Glutamatergic neuron (in vitro differentiated cells): ENCODE measurements at regions not wholly inside any gene's neighbourhood (a gene's known extent, or its start where the extent isn't known, plus 50 kb on each side); places are given as distances from the start of the nearest gene placed in this dataset.
"Not testable (repeated sequence)": the region's sequence is repeated elsewhere in the genome, so short reads cannot be mapped to it uniquely, and the experiment has no call there.

Experiments used
- DNase-seq: peaks from one replicate; pipeline ENCODE4 v3.0.0; 2022
- H3K27ac Mint-ChIP-seq: one replicate; pipeline ENCODE4 v1.8.0; 2020; ENCODE audit warnings: mild to moderate bottlenecking, mixed read lengths, inconsistent platforms; ENCODE audit not compliant: unreplicated experiment
- H3K27me3 Mint-ChIP-seq: one replicate; pipeline ENCODE4 v1.8.0; 2020; ENCODE audit warnings: mild to moderate bottlenecking, moderate library complexity, mixed read lengths, inconsistent platforms; ENCODE audit not compliant: unreplicated experiment
- H3K36me3 Mint-ChIP-seq: one replicate; pipeline ENCODE4 v1.8.0; 2020; ENCODE audit warnings: mild to moderate bottlenecking, mixed read lengths, inconsistent platforms; ENCODE audit not compliant: unreplicated experiment
- H3K4me1 Mint-ChIP-seq: one replicate; pipeline ENCODE4 v1.8.0; 2020; ENCODE audit warnings: mild to moderate bottlenecking, low read depth, mixed read lengths, inconsistent platforms; ENCODE audit not compliant: unreplicated experiment
- H3K4me3 Mint-ChIP-seq: one replicate; pipeline ENCODE4 v1.8.0; 2020; ENCODE audit warnings: mild to moderate bottlenecking, mixed read lengths, inconsistent platforms; ENCODE audit not compliant: unreplicated experiment
- H3K9me3 Mint-ChIP-seq: one replicate; pipeline ENCODE4 v1.8.0; 2020; ENCODE audit warnings: mild to moderate bottlenecking, moderate library complexity, mixed read lengths, inconsistent platforms; ENCODE audit not compliant: unreplicated experiment
- TF ChIP-seq, protein P1 (sequence below): fragments of 200-600 bp; sonication (generic); IDR thresholded peaks from one replicate; pipeline ENCODE4 v1.5.0; 2021; ENCODE audit not compliant: partially characterized antibody, unreplicated experiment

- H3K27ac Mint-ChIP-seq: no peak overlapping the region
- H3K4me1 Mint-ChIP-seq: no peaks in the 10 kb centered on the region
- TF ChIP-seq, protein P1, sequence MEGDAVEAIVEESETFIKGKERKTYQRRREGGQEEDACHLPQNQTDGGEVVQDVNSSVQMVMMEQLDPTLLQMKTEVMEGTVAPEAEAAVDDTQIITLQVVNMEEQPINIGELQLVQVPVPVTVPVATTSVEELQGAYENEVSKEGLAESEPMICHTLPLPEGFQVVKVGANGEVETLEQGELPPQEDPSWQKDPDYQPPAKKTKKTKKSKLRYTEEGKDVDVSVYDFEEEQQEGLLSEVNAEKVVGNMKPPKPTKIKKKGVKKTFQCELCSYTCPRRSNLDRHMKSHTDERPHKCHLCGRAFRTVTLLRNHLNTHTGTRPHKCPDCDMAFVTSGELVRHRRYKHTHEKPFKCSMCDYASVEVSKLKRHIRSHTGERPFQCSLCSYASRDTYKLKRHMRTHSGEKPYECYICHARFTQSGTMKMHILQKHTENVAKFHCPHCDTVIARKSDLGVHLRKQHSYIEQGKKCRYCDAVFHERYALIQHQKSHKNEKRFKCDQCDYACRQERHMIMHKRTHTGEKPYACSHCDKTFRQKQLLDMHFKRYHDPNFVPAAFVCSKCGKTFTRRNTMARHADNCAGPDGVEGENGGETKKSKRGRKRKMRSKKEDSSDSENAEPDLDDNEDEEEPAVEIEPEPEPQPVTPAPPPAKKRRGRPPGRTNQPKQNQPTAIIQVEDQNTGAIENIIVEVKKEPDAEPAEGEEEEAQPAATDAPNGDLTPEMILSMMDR: no peak
- H3K9me3 Mint-ChIP-seq: no peaks in the 10 kb centered on the region
- H3K4me3 Mint-ChIP-seq: no peak overlapping the region
- no peak for DNase-seq
- peaks cover 2% of the 10 kb centered on the region for H3K27me3 Mint-ChIP-seq
- H3K36me3 Mint-ChIP-seq: peaks cover 5% of the 10 kb centered on the region
Observed at GRCh38 chr9:108039012-108039411, 549.4 kb upstream of the KLF4 start.

- DNase-seq: no peak
- peaks cover 15% of the 10 kb centered on the region for H3K36me3 Mint-ChIP-seq
- peaks cover 2% of the 10 kb centered on the region for H3K27me3 Mint-ChIP-seq
- no peak overlapping the region for H3K4me3 Mint-ChIP-seq
- H3K9me3 Mint-ChIP-seq: peaks cover 11% of the 10 kb centered on the region
- TF ChIP-seq, protein P1: no peak
- H3K27ac Mint-ChIP-seq: no peak overlapping the region
- no peaks in the 10 kb centered on the region for H3K4me1 Mint-ChIP-seq
Observed at GRCh38 chr9:108035487-108035886, 545.9 kb upstream of the KLF4 start.

DNA sequence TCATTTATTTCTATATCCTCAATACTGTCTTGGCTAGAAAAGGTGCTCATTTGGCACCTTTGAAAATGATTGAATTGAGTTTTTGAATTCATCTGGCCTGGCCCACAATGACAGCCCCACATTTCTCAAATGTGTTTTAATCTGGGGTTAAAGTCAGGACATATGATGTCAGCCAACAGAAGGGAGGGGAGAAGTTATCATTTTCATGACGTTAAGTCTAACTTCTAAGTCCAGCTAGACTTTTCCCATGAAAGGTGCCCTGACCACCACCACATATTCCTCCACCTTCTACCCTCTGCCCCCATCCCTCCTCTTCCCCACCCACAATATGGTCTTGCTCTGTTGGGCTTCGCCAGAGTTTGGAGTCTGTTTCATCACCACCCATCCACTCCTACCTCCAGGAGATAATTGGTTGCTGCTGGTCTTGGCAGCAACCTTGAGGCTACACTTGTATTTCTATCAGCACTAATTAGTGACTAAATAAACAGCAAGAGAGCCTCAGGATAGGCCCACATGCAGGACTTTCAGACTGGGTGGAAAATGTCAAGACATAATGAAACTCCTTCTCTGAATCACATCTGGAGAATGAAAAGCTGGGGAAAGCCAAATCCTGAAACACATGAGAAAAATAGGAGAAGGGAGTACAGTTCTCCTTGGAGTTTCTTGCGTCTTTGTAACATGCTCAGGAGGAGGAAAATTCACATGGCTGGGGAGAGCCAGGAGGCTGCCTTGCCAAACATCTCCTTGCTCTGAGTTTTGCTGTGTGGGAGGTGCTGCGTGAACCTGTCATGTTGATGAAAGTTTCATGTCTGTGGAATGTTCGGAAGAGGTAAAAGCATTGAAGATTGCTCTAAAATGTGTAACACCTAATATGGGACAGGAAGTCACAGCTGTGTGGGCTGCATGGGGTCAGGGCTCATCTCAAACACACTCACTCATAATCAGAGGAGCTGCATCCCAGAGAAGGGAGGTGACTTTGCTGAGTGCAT, 544.7 kb upstream of the KLF4 start:
- H3K4me3 Mint-ChIP-seq: no peak overlapping the region
- TF ChIP-seq, protein P1: no peak
- H3K27me3 Mint-ChIP-seq: peaks cover 2% of the 10 kb centered on the region
- DNase-seq: no peak
- H3K27ac Mint-ChIP-seq: no peak overlapping the region
- peaks cover 15% of the 10 kb centered on the region for H3K36me3 Mint-ChIP-seq
- H3K4me1 Mint-ChIP-seq: no peaks in the 10 kb centered on the region
- H3K9me3 Mint-ChIP-seq: peaks cover 11% of the 10 kb centered on the region

- not testable (repeated sequence) for H3K4me1 Mint-ChIP-seq, DNase-seq, H3K27me3 Mint-ChIP-seq, H3K27ac Mint-ChIP-seq, H3K4me3 Mint-ChIP-seq
- peaks cover 15% of the 10 kb centered on the region for H3K36me3 Mint-ChIP-seq
- H3K9me3 Mint-ChIP-seq: peaks cover 15% of the 10 kb centered on the region
Observed at GRCh38 chr9:108032079-108032478, 542.5 kb upstream of the KLF4 start.

DNA sequence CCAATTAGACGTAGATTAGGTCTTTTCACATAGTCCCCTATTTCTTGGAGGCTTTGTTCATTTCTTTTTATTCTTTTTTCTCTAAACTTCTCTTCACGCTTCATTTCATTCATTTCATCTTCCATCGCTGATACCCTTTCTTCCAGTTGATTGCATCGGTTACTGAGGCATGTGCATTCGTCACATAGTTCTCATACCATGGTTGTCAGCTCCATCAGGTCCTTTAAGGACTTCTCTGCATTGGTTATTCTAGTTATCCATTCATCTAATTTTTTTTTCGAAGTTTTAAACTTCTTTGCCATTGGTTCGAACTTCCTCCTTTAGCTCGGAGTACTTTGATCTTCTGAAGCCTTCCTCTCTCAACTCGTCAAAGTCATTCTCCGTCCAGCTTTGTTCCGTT, 541.7 kb upstream of the KLF4 start:
- not testable (repeated sequence) for H3K27me3 Mint-ChIP-seq, H3K4me1 Mint-ChIP-seq, H3K4me3 Mint-ChIP-seq, H3K27ac Mint-ChIP-seq, DNase-seq
- peaks cover 15% of the 10 kb centered on the region for H3K9me3 Mint-ChIP-seq
- peaks cover 15% of the 10 kb centered on the region for H3K36me3 Mint-ChIP-seq

DNA sequence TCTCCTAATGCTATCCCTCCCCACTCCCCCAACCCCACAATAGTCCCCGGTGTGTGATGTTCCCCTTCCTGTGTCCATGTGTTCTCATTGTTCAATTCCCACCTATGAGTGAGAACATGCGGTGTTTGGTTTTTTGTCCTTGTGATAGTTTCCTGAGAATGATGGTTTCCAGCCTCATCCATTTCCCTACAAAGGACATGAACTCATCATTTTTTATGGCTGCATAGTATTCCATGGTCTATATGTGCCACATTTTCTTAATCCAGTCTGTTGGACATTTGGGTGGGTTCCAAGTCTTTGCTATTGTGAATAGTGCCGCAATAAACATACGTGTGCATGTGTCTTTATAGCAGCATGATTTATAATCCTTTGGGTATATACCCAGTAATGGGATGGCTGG, 537.1 kb upstream of the KLF4 start:
- not testable (repeated sequence) for H3K27ac Mint-ChIP-seq, H3K4me3 Mint-ChIP-seq, H3K9me3 Mint-ChIP-seq, H3K36me3 Mint-ChIP-seq, H3K4me1 Mint-ChIP-seq, DNase-seq, H3K27me3 Mint-ChIP-seq
